Small intestine (tissue), 7 donors: ENCODE measurements at regions not wholly inside any gene's neighbourhood (a gene's known extent, or its start where the extent isn't known, plus 50 kb on each side); places are given as distances from the start of the nearest gene placed in this dataset.

Experiments used
- DNase-seq, 2 donors: peaks; one replicate each; pipeline versions ENCODE4 v3.0.0 to v3.0.0-alpha.2; 2013
- FAIRE-seq: peaks from 2 replicates; lab custom pipeline; 2012; peaks lifted over from hg19 to GRCh38; lab: Jason Lieb, UNC
- H3K27ac ChIP-seq, 3 donors: one replicate each; pipeline ENCODE4 v1.5.1; 2013; ENCODE audit warnings: low read length in 2 of 3, mild to moderate bottlenecking in 2 of 3, control low read depth in 1 of 3, inconsistent platforms in 1 of 3, low read depth in 1 of 3, moderate library complexity in 1 of 3
- H3K27me3 ChIP-seq, 3 donors: one replicate each; pipeline ENCODE4 v1.6.1; 2013; ENCODE audit warnings: low read length in 3 of 3, inconsistent platforms in 1 of 3; ENCODE audit not compliant: control insufficient read depth in 3 of 3, insufficient read depth in 3 of 3
- H3K36me3 ChIP-seq, 3 donors: one replicate each; pipeline ENCODE4 v1.6.1; 2013; ENCODE audit warnings: low read length in 3 of 3, inconsistent platforms in 1 of 3, low read depth in 1 of 3, mild to moderate bottlenecking in 1 of 3, moderate library complexity in 1 of 3; ENCODE audit not compliant: control insufficient read depth in 3 of 3, insufficient read depth in 2 of 3
- H3K4me1 ChIP-seq, 3 donors: one replicate each; pipeline ENCODE4 v1.6.1; 2013; ENCODE audit warnings: low read length in 2 of 3, inconsistent platforms in 1 of 3, low read depth in 1 of 3, mild to moderate bottlenecking in 1 of 3, moderate library complexity in 1 of 3; ENCODE audit not compliant: control insufficient read depth in 3 of 3, insufficient read depth in 2 of 3
- H3K4me3 ChIP-seq, 3 donors: one replicate each; pipeline ENCODE4 v1.5.1; 2013; ENCODE audit warnings: low read length in 3 of 3, control low read depth in 1 of 3, inconsistent platforms in 1 of 3, low read depth in 1 of 3, mild to moderate bottlenecking in 1 of 3, moderate library complexity in 1 of 3
- H3K9me3 ChIP-seq, 2 donors: one replicate each; pipeline ENCODE4 v1.6.1; 2013; ENCODE audit warnings: low read depth in 1 of 2, low read length in 1 of 2; ENCODE audit not compliant: control insufficient read depth in 2 of 2, insufficient read depth in 1 of 2
- WGBS, 3 donors: extraction: QIAGEN DNeasy Blood & Tissue Kit; methylation state at CpG; one replicate each; pipeline ENCODE4 v1.1.7; 2013; 5-methylcytosine and 5-hydroxymethylcytosine counted together
- donor health status: healthy with polysubstance abuse.
- donor health status: control.
- donor health status: control.
- donor health status: Bipolar disorder and iron deficiency.
- donor health status: healthy.

DNA sequence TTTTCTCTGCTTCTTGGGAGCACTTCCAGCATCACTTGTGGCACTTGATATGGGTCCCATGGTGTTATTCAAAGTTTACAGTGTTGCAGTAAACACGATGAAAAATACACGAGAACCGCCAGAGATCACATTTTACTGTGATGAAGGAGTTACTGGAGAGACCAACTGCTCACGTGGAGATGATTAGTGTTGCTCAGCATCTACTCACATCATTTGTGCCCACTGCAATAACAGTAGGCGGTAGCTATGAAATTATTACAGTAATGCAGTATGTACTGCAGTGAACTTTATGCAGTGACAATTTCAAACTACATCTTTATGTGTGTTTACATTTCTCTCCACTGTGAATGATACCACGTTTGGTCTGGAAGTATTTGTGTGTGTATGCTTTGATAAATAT lies 93.5 kb downstream of the SLC4A3 start:
- no peak overlapping the region for H3K4me3 ChIP-seq
- no peaks in the 10 kb centered on the region for H3K36me3 ChIP-seq
- no peaks in the 10 kb centered on the region for H3K4me1 ChIP-seq
- no peaks in the 10 kb centered on the region for H3K27me3 ChIP-seq
- no peak for DNase-seq
- no peak for FAIRE-seq
- WGBS, 3 donors = 58 to 65% (median 61%) methylated on average over 6 of the region's 6 CpGs
- no peaks in the 10 kb centered on the region for H3K9me3 ChIP-seq
- H3K27ac ChIP-seq = no peak overlapping the region

DNA sequence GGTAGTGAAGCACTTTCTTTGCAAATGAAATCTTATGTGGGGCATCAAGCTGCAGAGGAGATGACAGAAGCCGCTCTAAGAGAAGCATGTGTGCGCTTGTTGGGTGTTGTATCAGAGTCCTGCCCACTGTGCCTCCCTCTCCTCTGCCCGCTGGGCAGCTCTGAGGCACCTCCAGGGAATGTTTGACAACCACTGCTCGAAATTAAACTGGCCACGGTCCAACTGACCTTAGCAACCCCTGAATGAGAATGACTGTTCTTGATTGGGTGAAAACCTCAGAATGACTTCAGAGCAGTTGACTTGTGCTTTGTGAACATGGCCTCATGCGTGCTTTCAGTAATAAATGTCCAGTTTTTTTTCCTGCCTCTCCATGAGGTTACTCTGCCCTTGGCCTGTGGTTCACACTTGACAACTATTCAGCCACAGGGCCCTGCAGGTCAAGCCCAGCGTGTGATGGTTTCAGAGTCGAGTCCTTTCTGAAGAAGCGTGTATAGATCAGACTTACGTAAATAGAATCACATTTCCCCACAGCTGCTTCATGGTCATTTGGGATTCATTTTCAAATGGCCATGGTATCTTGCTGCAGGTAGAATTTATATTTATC lies 94.9 kb downstream of the SLC4A3 start:
- DNase-seq (no peak), FAIRE-seq (no peak)
- WGBS, 3 donors = 63 to 77% (median 64%) methylated on average over 10 of the region's 10 CpGs
- Histone ChIP-seq H3K27ac (no peak overlapping the region), H3K4me1 (no peaks in the 10 kb centered on the region), H3K27me3 (peaks cover 0 to 3% (median 0%) of the 10 kb centered on the region in 3 donors), H3K4me3 (no peak overlapping the region), H3K36me3 (no peaks in the 10 kb centered on the region), H3K9me3 (peaks cover 0 to 1% of the 10 kb centered on the region in 2 donors)

DNA sequence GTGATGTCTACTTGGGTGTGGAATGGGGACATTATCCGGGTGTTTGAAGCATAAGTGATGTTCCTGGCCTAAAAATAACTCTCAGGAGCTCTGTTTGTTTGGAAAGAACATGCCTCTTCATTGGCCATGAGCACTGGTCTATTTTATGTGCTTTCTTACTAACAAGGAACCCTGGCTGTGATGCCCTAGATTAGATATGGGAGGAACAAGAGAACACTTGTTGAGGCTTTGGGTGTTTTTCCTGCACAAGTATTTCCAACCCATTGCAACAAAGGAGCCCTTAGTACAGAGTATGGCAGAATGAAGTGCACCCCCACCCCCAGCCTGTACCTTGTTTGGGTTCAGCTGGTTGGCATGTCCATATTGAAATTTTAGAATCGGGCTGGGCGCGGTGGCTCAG lies 95.9 kb downstream of the SLC4A3 start:
- DNase-seq (no peak), FAIRE-seq (no peak)
- peaks cover 0 to 3% (median 0%) of the 10 kb centered on the region in 3 donors for H3K27me3 ChIP-seq
- WGBS, 3 donors = 90 to 94% (median 92%) methylated on average over 4 of the region's 4 CpGs
- no peak overlapping the region for H3K27ac ChIP-seq
- no peak overlapping the region for H3K4me3 ChIP-seq
- no peaks in the 10 kb centered on the region for H3K36me3 ChIP-seq
- peaks cover 0 to 1% of the 10 kb centered on the region in 2 donors for H3K9me3 ChIP-seq
- no peaks in the 10 kb centered on the region for H3K4me1 ChIP-seq

DNA sequence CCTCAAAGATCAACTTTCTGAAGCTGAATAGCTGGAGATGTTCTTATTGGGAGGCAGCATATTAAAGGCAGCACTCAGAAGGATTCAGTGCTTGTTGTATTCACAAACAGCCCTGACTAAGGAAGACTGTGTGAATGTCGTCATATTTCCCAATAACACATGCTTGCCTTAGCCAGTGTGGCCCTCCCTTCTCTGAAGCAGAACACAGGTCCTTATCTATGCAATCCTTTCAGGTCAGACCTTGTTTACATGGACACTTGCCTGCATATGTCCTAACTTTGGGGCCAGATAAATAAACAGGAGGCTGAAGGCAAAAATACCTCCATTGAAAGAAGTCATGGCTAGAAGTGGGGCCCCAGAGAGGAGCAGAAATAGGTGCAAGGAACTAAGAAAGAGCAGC lies 97.2 kb downstream of the SLC4A3 start:
- Histone ChIP-seq H3K27ac (no peak overlapping the region), H3K9me3 (peaks cover 0 to 1% of the 10 kb centered on the region in 2 donors), H3K27me3 (peaks cover 0 to 6% (median 0%) of the 10 kb centered on the region in 3 donors), H3K4me3 (no peak overlapping the region), H3K36me3 (no peaks in the 10 kb centered on the region), H3K4me1 (no peaks in the 10 kb centered on the region)
- FAIRE-seq = no peak
- WGBS, 3 donors = 37 to 66% (median 49%) methylated on average over 1 of the region's 1 CpG
- no peak for DNase-seq

DNA sequence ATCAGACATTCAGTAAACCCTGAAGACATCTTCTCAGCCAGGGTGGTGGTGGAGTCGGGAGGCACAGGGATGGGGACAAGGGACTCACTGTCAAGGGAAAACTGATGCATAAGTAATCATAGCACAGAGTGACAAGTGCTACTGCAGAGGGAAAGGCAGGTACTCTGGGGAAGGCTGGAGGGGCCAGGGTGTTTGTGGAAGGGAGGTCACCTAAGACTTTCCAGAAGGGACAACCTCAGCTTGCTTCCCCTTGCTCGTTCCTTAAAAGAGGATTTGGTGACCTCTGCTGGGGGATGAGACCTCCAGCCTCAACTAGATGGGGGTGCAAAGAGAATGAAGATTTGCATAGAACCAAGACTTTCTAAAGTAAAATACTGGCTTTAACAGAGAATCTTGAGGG lies 99.5 kb downstream of the SLC4A3 start:
- Histone ChIP-seq H3K9me3 (peaks cover 0 to 1% of the 10 kb centered on the region in 2 donors), H3K27ac (no peak overlapping the region), H3K4me3 (no peak overlapping the region), H3K36me3 (no peaks in the 10 kb centered on the region), H3K4me1 (no peaks in the 10 kb centered on the region), H3K27me3 (peaks cover 0 to 6% (median 0%) of the 10 kb centered on the region in 3 donors)
- no peak for DNase-seq
- WGBS, 3 donors = 59 to 85% (median 83%) methylated on average over 2 of the region's 2 CpGs
- FAIRE-seq = no peak

DNA sequence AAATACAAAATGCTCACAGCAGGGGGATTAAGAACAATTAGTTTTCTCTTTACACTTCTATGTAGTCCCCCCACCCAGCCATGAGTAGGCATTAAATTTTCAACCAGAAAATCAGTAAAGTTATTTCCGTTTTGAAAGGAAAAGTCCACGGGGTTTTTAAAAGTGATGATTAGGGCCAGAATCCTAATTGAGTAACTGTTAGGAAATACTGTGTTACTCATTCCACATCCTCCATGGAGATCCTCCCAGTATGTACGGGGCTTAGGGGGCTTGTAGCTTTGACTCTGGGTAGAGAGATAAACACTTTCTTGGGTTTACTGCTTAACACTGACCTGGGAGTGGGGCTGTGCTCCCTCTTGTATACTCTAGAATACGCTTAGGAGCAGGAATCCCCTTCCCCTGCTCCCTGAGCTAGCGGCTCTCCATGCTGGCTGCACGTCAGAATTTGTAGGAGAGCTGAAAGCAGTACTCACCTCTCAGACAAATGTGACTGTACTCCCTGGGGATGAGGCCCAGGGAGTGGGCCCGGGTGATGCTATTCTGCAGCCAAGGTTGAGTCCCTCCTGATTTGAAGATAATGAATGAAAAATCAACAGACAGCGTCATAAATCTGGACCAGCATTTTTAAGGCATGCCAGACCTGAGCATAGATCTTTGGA lies 100.5 kb downstream of the SLC4A3 start:
- FAIRE-seq = no peak
- Histone ChIP-seq H3K4me3 (no peak overlapping the region), H3K4me1 (no peaks in the 10 kb centered on the region)

DNA sequence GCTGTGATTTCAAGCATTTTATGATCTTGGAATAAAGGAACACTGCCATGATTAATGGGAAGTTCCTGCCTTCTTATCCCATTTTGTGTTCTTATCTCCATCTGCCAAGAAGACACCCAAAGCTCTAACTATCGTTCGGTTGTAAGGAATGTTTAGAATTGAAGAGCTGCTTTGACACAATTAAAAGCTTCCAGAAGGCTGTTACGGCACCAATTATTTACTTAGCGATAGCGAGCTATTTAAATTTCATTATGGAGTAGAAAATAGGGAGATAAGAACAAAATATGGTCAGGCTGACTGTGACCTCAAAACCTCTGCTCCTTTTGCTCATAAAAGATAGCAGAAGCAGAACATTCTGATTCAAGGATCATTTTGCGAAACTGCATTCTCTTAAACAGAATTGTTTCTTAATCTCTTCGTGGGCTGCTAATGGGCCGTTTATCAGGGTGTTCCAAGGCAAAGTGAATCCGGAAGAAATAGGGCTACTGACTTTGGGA lies 101.6 kb downstream of the SLC4A3 start:
- 15 to 38% (median 29%) methylated on average over 9 of the region's 9 CpGs for WGBS, 3 donors
- no peak overlapping the region for H3K27ac ChIP-seq
- FAIRE-seq (no peak), DNase-seq (no peak)
- no peak overlapping the region for H3K4me3 ChIP-seq
- no peaks in the 10 kb centered on the region for H3K36me3 ChIP-seq
- peaks cover 0 to 6% (median 0%) of the 10 kb centered on the region in 3 donors for H3K27me3 ChIP-seq
- H3K9me3 ChIP-seq = peaks cover 0 to 1% of the 10 kb centered on the region in 2 donors
- H3K4me1 ChIP-seq = no peaks in the 10 kb centered on the region

More for the DNA sequence above, 100.5 kb downstream of the SLC4A3 start:
- 61 to 70% (median 64%) methylated on average over 8 of the region's 8 CpGs for WGBS, 3 donors
- peaks cover 0 to 6% (median 0%) of the 10 kb centered on the region in 3 donors for H3K27me3 ChIP-seq
- no peak for DNase-seq
- H3K36me3 ChIP-seq = no peaks in the 10 kb centered on the region
- no peak overlapping the region for H3K27ac ChIP-seq
- peaks cover 0 to 1% of the 10 kb centered on the region in 2 donors for H3K9me3 ChIP-seq

DNA sequence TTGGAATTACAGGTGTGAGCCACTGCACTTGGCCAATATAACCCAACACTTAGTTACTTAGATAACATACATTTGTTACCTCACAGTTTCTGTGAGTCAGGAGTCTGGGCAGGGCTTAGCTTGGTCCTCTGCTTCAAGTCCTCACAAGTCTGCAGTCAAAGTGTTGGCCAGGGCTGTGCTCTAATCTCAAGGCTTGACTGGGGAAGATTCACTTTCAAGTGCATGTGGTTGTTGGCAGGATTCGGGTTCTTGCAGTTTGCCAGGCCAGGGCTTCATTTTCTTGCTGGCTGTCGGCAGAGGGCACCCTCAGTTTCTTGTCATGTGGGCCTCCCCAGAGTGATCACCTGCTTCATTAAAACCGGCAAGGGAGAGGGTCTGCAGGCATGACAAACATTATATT lies 103.7 kb downstream of the SLC4A3 start:
- Histone ChIP-seq H3K27ac (no peak overlapping the region), H3K9me3 (peaks cover 0 to 1% of the 10 kb centered on the region in 2 donors), H3K27me3 (peaks cover 0 to 6% (median 0%) of the 10 kb centered on the region in 3 donors), H3K4me3 (no peak overlapping the region), H3K36me3 (no peaks in the 10 kb centered on the region), H3K4me1 (no peaks in the 10 kb centered on the region)
- FAIRE-seq = no peak
- DNase-seq = no peak
- WGBS, 3 donors = 61 to 85% (median 75%) methylated on average over 3 of the region's 3 CpGs
